Heart left ventricle (tissue), 13 donors: ENCODE measurements at regions not wholly inside any gene's neighbourhood (a gene's known extent, or its start where the extent isn't known, plus 50 kb on each side); places are given as distances from the start of the nearest gene placed in this dataset.

ENCODE experiments used
- CTCF ChIP-seq, 12 donors: fragments of 200-600 bp; sonication (generic) in 4 of 12; IDR thresholded peaks; one replicate each; pipeline versions ENCODE4 v1.5.0 to v1.8.0; 2018 to 2022; ENCODE audit warnings: antibody characterized with exemption in 12 of 12, mild to moderate bottlenecking in 5 of 12
- POLR2A ChIP-seq, 2 donors: fragments of 450-650 bp; IDR thresholded peaks; one replicate each; pipeline ENCODE4 v1.6.1; 2017; ENCODE audit warnings: antibody characterized with exemption in 2 of 2, mild to moderate bottlenecking in 2 of 2, moderate library complexity in 2 of 2
- donor health status: ischemic (EF 13 %, LVEDD 7.1; RV severe dilation, severe dysfunction).
- donor health status: DM: no; HTN: yes; CAD: no.
- donor health status: DM: no; HTN: no; CAD: no.
- donor health status: ischemic (EF 25% LVEDD 6.9; RV normal size, moderate dysfunction).
- donor health status: ischemic (EF 25% LVEDD 5.7; RV mildly dilated, moderate dysfunction).
- donor health status: ischemic (EF 35%, LVEDD 5.7; RV mildly dilated, moderate dysfunction).
- donor health status: nonischemic (EF 11% LVEDD 7.7; RV severe dilation, severe dysfunction).
- donor health status: DM: yes; HTN: yes; CAD: no.
- donor health status: PGD.
- donor health status: ischemic (EF 29% LVEDD 5.4; RV normal size, mild dysfunction).
- donor health status: nonischemic (EF 23%, LVEDD 6.1; RV moderate dilation, normal function).

GRCh38 chr20:24782801-24783630, 166.1 kb upstream of the CST7 start:
- TF ChIP-seq POLR2A (IDR thresholded peaks at IDR 0.05) (no peak), CTCF (IDR thresholded peaks at IDR 0.05) (no peak)
